Neural crest cell (in vitro differentiated cells): ENCODE measurements at regions not wholly inside any gene's neighbourhood (a gene's known extent, or its start where the extent isn't known, plus 50 kb on each side); places are given as distances from the start of the nearest gene placed in this dataset.
A peak's percentile ranks its signal among the peaks of the same experiment; 100 is the strongest.

Experiments used
- DNase-seq: peaks from one replicate; pipeline ENCODE4 v3.0.0; 2021; ENCODE audit warnings: low read depth, mixed read lengths, low spot score
- H3K27ac Mint-ChIP-seq: one replicate; pipeline ENCODE4 v1.8.0; 2021; ENCODE audit warnings: mild to moderate bottlenecking, mixed read lengths; ENCODE audit not compliant: unreplicated experiment
- H3K27me3 Mint-ChIP-seq: 2 replicates; pipeline ENCODE4 v1.8.0; 2021; ENCODE audit warnings: low read depth, mild to moderate bottlenecking, mixed read lengths
- H3K36me3 Mint-ChIP-seq: 2 replicates; pipeline ENCODE4 v1.8.0; 2021; ENCODE audit warnings: low read depth, mild to moderate bottlenecking, mixed read lengths
- H3K4me1 Mint-ChIP-seq: 2 replicates; pipeline ENCODE4 v1.8.0; 2021; ENCODE audit warnings: mixed read lengths
- H3K4me3 Mint-ChIP-seq: one replicate; pipeline ENCODE4 v1.8.0; 2021; ENCODE audit warnings: mild to moderate bottlenecking, mixed read lengths
- H3K9me3 Mint-ChIP-seq: 2 replicates; pipeline ENCODE4 v1.8.0; 2021; ENCODE audit warnings: mixed read lengths
- CTCF ChIP-seq: fragments of 200-600 bp; sonication (generic); conservative IDR thresholded peaks from 2 replicates; pipeline ENCODE4 v1.5.0; 2021; ENCODE audit warnings: antibody characterized with exemption, mild to moderate bottlenecking

DNA sequence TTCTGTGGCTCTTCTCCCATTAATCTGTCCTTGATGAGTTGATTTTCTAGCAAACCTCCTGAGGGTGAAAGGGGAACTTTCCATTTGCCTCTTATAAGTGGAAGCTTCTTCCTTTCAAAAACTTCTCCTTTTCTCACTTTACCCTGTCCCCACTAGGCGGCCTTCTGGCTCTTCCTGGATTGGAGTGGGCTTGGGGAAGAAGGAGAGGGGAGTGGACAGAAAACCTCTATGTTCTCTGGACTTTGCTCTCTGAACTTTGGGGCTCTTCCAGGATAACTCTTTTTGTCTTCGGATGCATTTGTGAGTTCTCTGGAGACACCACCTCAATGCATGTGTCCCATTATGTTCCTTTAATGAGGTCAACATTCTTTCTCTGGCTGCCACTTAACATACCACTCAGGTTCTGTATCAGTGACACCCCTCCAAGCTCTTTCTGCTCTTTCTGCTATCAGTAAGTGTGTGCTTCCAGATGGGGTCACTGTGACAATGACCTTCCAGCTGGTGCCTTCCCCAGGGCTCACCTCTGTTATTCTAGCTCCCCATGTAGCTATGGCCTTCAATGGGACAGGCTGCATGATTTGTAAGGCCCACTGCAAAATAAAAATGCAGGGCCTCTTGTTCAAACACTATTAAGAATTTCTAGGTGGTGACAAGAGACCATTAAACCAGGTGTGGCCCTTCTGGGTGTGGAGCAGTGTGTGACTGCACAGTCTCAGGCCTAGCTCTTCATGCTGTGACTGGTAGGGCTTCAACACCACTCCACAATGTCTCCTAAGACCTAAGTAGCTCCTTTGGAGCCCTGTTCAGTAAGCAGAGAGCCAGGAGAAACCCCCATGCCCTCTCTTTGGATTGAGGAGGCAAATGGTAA lies 389.2 kb downstream of the EFNB2 start:
- Mint-ChIP-seq H3K36me3 (no peaks in the 10 kb centered on the region), H3K27me3 (no peaks in the 10 kb centered on the region), H3K27ac (no peak overlapping the region), H3K9me3 (no peaks in the 10 kb centered on the region), H3K4me1 (peaks cover 9% of the 10 kb centered on the region), H3K4me3 (no peak overlapping the region)
- TF ChIP-seq CTCF, result peak; percentile 36
- DNase-seq, result no peak

GRCh38 chr13:106145070-106145469 lies 390.4 kb downstream of the EFNB2 start:
- Mint-ChIP-seq H3K27ac (no peak overlapping the region), H3K27me3 (no peaks in the 10 kb centered on the region), H3K36me3 (no peaks in the 10 kb centered on the region), H3K4me1 (peaks cover 8% of the 10 kb centered on the region), H3K9me3 (no peaks in the 10 kb centered on the region), H3K4me3 (no peak overlapping the region)
- no peak for DNase-seq
- TF ChIP-seq CTCF, result no peak

GRCh38 chr13:106143930-106144709 lies 391.3 kb downstream of the EFNB2 start:
- TF ChIP-seq CTCF, result no peak
- H3K9me3 Mint-ChIP-seq, result no peaks in the 10 kb centered on the region
- H3K4me1 Mint-ChIP-seq, result peaks cover 8% of the 10 kb centered on the region
- no peak for DNase-seq
- no peaks in the 10 kb centered on the region for H3K36me3 Mint-ChIP-seq
- no peak overlapping the region for H3K27ac Mint-ChIP-seq
- no peak overlapping the region for H3K4me3 Mint-ChIP-seq
- no peaks in the 10 kb centered on the region for H3K27me3 Mint-ChIP-seq

GRCh38 chr13:106143392-106143791 lies 392.1 kb downstream of the EFNB2 start:
- no peaks in the 10 kb centered on the region for H3K36me3 Mint-ChIP-seq
- no peak for DNase-seq
- no peak overlapping the region for H3K27ac Mint-ChIP-seq
- no peak for TF ChIP-seq CTCF
- no peaks in the 10 kb centered on the region for H3K9me3 Mint-ChIP-seq
- no peak overlapping the region for H3K4me3 Mint-ChIP-seq
- H3K27me3 Mint-ChIP-seq, result no peaks in the 10 kb centered on the region
- peaks cover 8% of the 10 kb centered on the region for H3K4me1 Mint-ChIP-seq

DNA sequence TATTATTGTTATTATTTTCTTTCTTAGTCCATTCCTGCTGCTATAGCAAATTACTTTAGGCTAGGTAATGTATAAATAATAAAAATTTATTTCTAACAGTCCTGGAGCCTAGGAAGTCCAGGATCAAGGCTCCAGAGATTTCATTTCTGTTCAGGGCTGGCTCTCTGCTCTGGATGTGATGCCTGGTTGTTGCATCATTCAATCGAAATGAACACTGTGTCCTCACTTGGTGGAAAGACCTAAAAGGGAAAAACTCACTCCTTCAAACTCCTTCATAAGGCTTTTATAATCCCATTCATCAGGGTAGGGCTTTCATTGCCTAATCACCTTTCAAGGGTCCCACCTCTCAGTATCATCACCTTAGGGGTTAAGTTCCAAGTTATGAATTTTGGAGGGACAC lies 395.0 kb downstream of the EFNB2 start:
- peaks cover under 1% of the 10 kb centered on the region for H3K4me1 Mint-ChIP-seq
- no peaks in the 10 kb centered on the region for H3K27me3 Mint-ChIP-seq
- DNase-seq, result no peak
- no peak for TF ChIP-seq CTCF
- peaks cover 4% of the 10 kb centered on the region for H3K36me3 Mint-ChIP-seq
- no peak overlapping the region for H3K4me3 Mint-ChIP-seq
- H3K9me3 Mint-ChIP-seq, result peaks cover 5% of the 10 kb centered on the region
- no peak overlapping the region for H3K27ac Mint-ChIP-seq
